ENCODE measurements at regions not wholly inside any gene's neighbourhood (a gene's known extent, or its start where the extent isn't known, plus 50 kb on each side); places are given as distances from the start of the nearest gene placed in this dataset.

DNA sequence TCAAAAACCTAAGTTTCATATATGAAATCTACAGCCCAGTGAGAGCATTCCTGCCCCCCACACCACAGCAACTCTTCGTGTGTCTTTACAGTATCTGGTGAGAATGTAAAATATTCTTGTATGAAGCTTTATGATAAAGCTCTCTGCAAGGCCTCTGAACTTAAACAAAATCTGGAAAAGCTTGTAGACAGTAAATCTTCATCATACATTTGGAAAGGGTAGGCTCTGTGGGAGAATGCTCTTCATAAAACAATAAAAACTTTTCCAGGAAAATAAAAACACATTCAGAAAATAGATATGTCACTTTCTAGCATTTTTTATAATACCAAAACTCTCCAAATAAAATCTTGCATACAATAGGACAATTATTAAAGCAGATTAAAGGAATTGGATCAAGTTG is 1009.5 kb downstream of the NAALADL2 start:
- TF ChIP-seq CTCF (IDR thresholded peaks at IDR 0.05): no peak
- TF ChIP-seq POLR2A (IDR thresholded peaks at IDR 0.05): no peak

All from Peyer's patch (tissue), 4 donors.